GM18519 (cell line): ENCODE measurements at regions not wholly inside any gene's neighbourhood (a gene's known extent, or its start where the extent isn't known, plus 50 kb on each side); places are given as distances from the start of the nearest gene placed in this dataset.

Experiments used
- ATAC-seq: cut with Tn5 transposase; IDR thresholded peaks from one replicate; pipeline ENCODE4 v1.9.1; 2021; ENCODE audit warnings: mild to moderate bottlenecking, moderate library complexity; ENCODE audit not compliant: unreplicated experiment, low FRiP score

GRCh38 chr6:169906004-169906687 is 154.7 kb downstream of the ERMARD start:
- no peak for ATAC-seq

GRCh38 chr6:169905041-169905807 is 153.8 kb downstream of the ERMARD start:
- no peak for ATAC-seq

- no peak for ATAC-seq
Observed at GRCh38 chr6:169904051-169904922, 152.9 kb downstream of the ERMARD start.

GRCh38 chr6:169903122-169903521 is 151.7 kb downstream of the ERMARD start:
- no peak for ATAC-seq

GRCh38 chr6:169902604-169903003 is 151.2 kb downstream of the ERMARD start:
- no peak for ATAC-seq

GRCh38 chr6:169902070-169902469 is 150.6 kb downstream of the ERMARD start:
- ATAC-seq: no peak

- ATAC-seq: no peak
Observed at GRCh38 chr6:169899481-169900145, 148.2 kb downstream of the ERMARD start.

GRCh38 chr6:169898788-169899480 is 147.5 kb downstream of the ERMARD start:
- no peak for ATAC-seq

GRCh38 chr6:169897601-169898358 is 146.4 kb downstream of the ERMARD start:
- ATAC-seq: no peak

- no peak for ATAC-seq
Observed at GRCh38 chr6:169896826-169897456, 145.5 kb downstream of the ERMARD start.

GRCh38 chr6:169895926-169896761 is 144.7 kb downstream of the ERMARD start:
- ATAC-seq: no peak

GRCh38 chr6:169895000-169895759 is 143.8 kb downstream of the ERMARD start:
- no peak for ATAC-seq

- ATAC-seq: no peak
Observed at GRCh38 chr6:169894377-169894960, 143.0 kb downstream of the ERMARD start.

- no peak for ATAC-seq
Observed at GRCh38 chr6:169893624-169894023, 142.2 kb downstream of the ERMARD start.

- ATAC-seq: no peak
Observed at GRCh38 chr6:169891846-169892245, 140.4 kb downstream of the ERMARD start.

GRCh38 chr6:169891421-169891820 is 140.0 kb downstream of the ERMARD start:
- ATAC-seq: no peak

GRCh38 chr6:169890901-169891300 is 139.5 kb downstream of the ERMARD start:
- no peak for ATAC-seq
